Thyroid gland (tissue), 4 donors: ENCODE measurements at regions not wholly inside any gene's neighbourhood (a gene's known extent, or its start where the extent isn't known, plus 50 kb on each side); places are given as distances from the start of the nearest gene placed in this dataset.

Experiments used
- CTCF ChIP-seq, 6 experiments: fragments of 200-600 bp in 3 of 6; fragments of 450-650 bp in 3 of 6; sonication (generic) in 3 of 6; IDR thresholded peaks; one replicate each; pipeline ENCODE4 v1.5.1; 2016 to 2019; ENCODE audit warnings: antibody characterized with exemption in 6 of 6, mild to moderate bottlenecking in 2 of 6, inconsistent platforms in 1 of 6, moderate library complexity in 1 of 6
- POLR2A ChIP-seq, 2 donors: fragments of 450-650 bp; IDR thresholded peaks; one replicate each; pipeline ENCODE4 v1.6.1; 2017; ENCODE audit warnings: antibody characterized with exemption in 2 of 2, mild to moderate bottlenecking in 2 of 2, moderate library complexity in 1 of 2

GRCh38 chr5:88118179-88118578 is 150.5 kb downstream of the TMEM161B start:
- TF ChIP-seq CTCF (IDR thresholded peaks at IDR 0.05) (no peak), POLR2A (IDR thresholded peaks at IDR 0.05) (no peak)
